RCC 7860 (cell line): ENCODE measurements at regions not wholly inside any gene's neighbourhood (a gene's known extent, or its start where the extent isn't known, plus 50 kb on each side); places are given as distances from the start of the nearest gene placed in this dataset.
"Not testable (repeated sequence)": the region's sequence is repeated elsewhere in the genome, so short reads cannot be mapped to it uniquely, and the experiment has no call there.

Source experiments
- DNase-seq: peaks from one replicate; pipeline ENCODE4 v3.0.0-alpha.2; 2015; ENCODE audit warnings: low spot score
- FAIRE-seq: peaks from 2 replicates; lab custom pipeline; 2012; peaks lifted over from hg19 to GRCh38; lab: Jason Lieb, UNC

- no peak for FAIRE-seq
- no peak for DNase-seq
Measured at GRCh38 chr11:22454461-22455090, 116.4 kb downstream of the SLC17A6 start.

GRCh38 chr11:22449441-22449840, 111.3 kb downstream of the SLC17A6 start:
- DNase-seq (no peak), FAIRE-seq (no peak)

GRCh38 chr11:22444076-22444475, 105.9 kb downstream of the SLC17A6 start:
- DNase-seq (no peak), FAIRE-seq (no peak)

- DNase-seq: no peak
- FAIRE-seq: no peak
Measured at GRCh38 chr11:22441831-22442230, 103.7 kb downstream of the SLC17A6 start.

GRCh38 chr11:22435582-22435981, 97.4 kb downstream of the SLC17A6 start:
- FAIRE-seq, DNase-seq: not testable (repeated sequence)

- DNase-seq: no peak
- no peak for FAIRE-seq
Measured at GRCh38 chr11:22433517-22433916, 95.3 kb downstream of the SLC17A6 start.

GRCh38 chr11:22433094-22433455, 94.9 kb downstream of the SLC17A6 start:
- FAIRE-seq (no peak), DNase-seq (no peak)

GRCh38 chr11:22432291-22433093, 94.3 kb downstream of the SLC17A6 start:
- no peak for DNase-seq
- no peak for FAIRE-seq

- no peak for DNase-seq
- FAIRE-seq: no peak
Measured at GRCh38 chr11:22431106-22431505, 92.9 kb downstream of the SLC17A6 start.

- FAIRE-seq: no peak
Measured at GRCh38 chr11:22430639-22431038, 92.5 kb downstream of the SLC17A6 start.

GRCh38 chr11:22430141-22430541, 92.0 kb downstream of the SLC17A6 start:
- no peak for FAIRE-seq
- no peak for DNase-seq

More at GRCh38 chr11:22430639-22431038, 92.5 kb downstream of the SLC17A6 start:
- DNase-seq: no peak
